Smooth muscle cell (in vitro differentiated cells): ENCODE measurements at regions not wholly inside any gene's neighbourhood (a gene's known extent, or its start where the extent isn't known, plus 50 kb on each side); places are given as distances from the start of the nearest gene placed in this dataset.

Source experiments
- DNase-seq: peaks from one replicate; lab custom pipeline; 2025; ENCODE audit not compliant: unreplicated experiment; lab: John Stamatoyannopoulos, UW
- H2AFZ ChIP-seq: fragments of 200-600 bp; sonication (generic); 2 replicates; pipeline ENCODE4 v1.6.0; 2016; ENCODE audit warnings: antibody characterized with exemption, low read depth, mild to moderate bottlenecking
- H3F3A ChIP-seq: fragments of 200-600 bp; sonication (generic); 2 replicates; pipeline ENCODE4 v1.6.0; 2017; ENCODE audit warnings: antibody characterized with exemption, low read depth
- H3K27ac ChIP-seq: fragments of 200-600 bp; sonication (generic); 2 replicates; pipeline ENCODE4 v1.5.1; 2016; ENCODE audit warnings: low read depth, mild to moderate bottlenecking
- H3K27me3 ChIP-seq: fragments of 200-600 bp; sonication (generic); 2 replicates; pipeline ENCODE4 v1.6.1; 2016; ENCODE audit warnings: low read depth, mild to moderate bottlenecking
- H3K36me3 ChIP-seq: fragments of 200-600 bp; sonication (generic); 2 replicates; pipeline ENCODE4 v1.5.1; 2016; ENCODE audit warnings: low read depth
- H3K4me1 ChIP-seq: fragments of 200-600 bp; sonication (generic); 2 replicates; pipeline ENCODE4 v1.5.1; 2016; ENCODE audit warnings: low read depth
- H3K4me2 ChIP-seq: fragments of 200-600 bp; sonication (generic); 2 replicates; pipeline ENCODE4 v1.6.0; 2016; ENCODE audit warnings: mild to moderate bottlenecking
- H3K4me3 ChIP-seq: fragments of 200-600 bp; sonication (generic); 2 replicates; pipeline ENCODE4 v1.5.1; 2016; ENCODE audit warnings: mild to moderate bottlenecking
- H3K79me2 ChIP-seq: fragments of 200-600 bp; sonication (generic); 2 replicates; pipeline ENCODE4 v1.6.0; 2016; ENCODE audit warnings: low read depth, mild to moderate bottlenecking
- H3K9ac ChIP-seq: fragments of 200-600 bp; sonication (generic); 2 replicates; pipeline ENCODE4 v1.6.0; 2016; ENCODE audit warnings: low read depth
- H3K9me3 ChIP-seq: fragments of 200-600 bp; sonication (generic); replicated peaks from 2 replicates; pipeline ENCODE4 v1.5.1; 2016; ENCODE audit warnings: low read depth
- H4K20me1 ChIP-seq: fragments of 200-600 bp; sonication (generic); 2 replicates; pipeline ENCODE4 v1.6.0; 2016; ENCODE audit warnings: low read depth
- WGBS: methylation state at CpG from one replicate; pipeline ENCODE4 v1.1.7; 2016; ENCODE audit warnings: low lambda C conversion rate; 5-methylcytosine and 5-hydroxymethylcytosine counted together
- TF ChIP-seq, protein P1 (sequence below): fragments of 200-600 bp; sonication (generic); IDR thresholded peaks from 2 replicates; pipeline ENCODE4 v1.5.1; 2017; ENCODE audit warnings: borderline replicate concordance, mild to moderate bottlenecking, antibody characterized with exemption; ENCODE audit not compliant: insufficient read depth, poor library complexity, severe bottlenecking

DNA sequence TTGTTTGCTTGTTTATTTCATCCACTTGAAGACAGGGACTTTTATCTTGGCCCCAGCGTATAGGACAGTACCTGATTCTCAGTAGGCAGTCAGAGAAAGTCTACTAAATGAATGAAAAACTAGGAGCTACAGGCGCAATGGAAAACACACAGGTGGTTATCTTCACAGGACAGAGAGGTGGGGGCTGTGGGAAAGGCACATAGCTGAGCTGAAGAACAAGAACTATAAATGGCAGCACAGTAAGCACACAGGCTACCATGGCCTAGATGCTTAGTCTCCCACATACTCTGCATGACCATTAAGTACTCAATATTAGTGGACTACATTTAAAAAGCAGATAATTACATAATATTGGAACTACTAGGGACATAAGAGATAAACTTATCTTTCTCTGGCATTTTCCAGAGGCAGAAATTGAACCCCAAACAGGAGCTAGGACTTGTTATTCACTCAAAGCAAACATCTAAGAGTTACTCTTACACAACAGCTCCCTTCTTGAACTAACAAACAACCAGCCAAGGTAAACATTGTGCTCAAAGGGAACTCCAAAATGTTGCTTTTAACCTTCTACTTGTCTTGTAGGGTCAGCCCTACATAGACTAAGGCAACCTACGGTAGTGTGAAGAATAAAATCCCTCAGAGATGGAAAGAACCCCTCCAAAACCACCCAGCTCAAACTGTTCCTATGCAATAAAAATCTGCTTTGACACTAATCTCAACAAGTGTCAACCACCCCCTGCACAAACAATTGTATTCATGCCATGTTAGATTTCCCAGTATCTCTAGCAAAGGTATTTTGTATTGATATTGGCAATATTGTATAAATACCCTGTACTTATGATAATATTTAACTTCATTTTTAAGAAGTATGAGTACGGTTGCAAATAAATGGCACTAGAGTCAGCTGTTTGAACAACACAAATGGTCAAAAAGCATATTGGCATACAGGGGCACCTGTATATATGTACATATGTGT is 593.6 kb downstream of the KLHL13 start:
- Histone ChIP-seq H3F3A (no peaks in the 10 kb centered on the region), H3K4me2 (no peak overlapping the region), H3K4me3 (no peak overlapping the region), H3K9ac (no peak overlapping the region), H3K79me2 (no peaks in the 10 kb centered on the region), H3K4me1 (no peaks in the 10 kb centered on the region), H3K9me3 (no peaks in the 10 kb centered on the region), H4K20me1 (no peaks in the 10 kb centered on the region), H3K27ac (no peak overlapping the region), H3K36me3 (no peaks in the 10 kb centered on the region), H2AFZ (no peak overlapping the region), H3K27me3 (no peaks in the 10 kb centered on the region)
- 86% methylated on average over 4 of the region's 4 CpGs for WGBS
- DNase-seq: no peak
- TF ChIP-seq, protein P1, sequence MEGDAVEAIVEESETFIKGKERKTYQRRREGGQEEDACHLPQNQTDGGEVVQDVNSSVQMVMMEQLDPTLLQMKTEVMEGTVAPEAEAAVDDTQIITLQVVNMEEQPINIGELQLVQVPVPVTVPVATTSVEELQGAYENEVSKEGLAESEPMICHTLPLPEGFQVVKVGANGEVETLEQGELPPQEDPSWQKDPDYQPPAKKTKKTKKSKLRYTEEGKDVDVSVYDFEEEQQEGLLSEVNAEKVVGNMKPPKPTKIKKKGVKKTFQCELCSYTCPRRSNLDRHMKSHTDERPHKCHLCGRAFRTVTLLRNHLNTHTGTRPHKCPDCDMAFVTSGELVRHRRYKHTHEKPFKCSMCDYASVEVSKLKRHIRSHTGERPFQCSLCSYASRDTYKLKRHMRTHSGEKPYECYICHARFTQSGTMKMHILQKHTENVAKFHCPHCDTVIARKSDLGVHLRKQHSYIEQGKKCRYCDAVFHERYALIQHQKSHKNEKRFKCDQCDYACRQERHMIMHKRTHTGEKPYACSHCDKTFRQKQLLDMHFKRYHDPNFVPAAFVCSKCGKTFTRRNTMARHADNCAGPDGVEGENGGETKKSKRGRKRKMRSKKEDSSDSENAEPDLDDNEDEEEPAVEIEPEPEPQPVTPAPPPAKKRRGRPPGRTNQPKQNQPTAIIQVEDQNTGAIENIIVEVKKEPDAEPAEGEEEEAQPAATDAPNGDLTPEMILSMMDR: no peak

- Histone ChIP-seq H3F3A (no peaks in the 10 kb centered on the region), H3K4me3 (no peak overlapping the region), H3K4me1 (no peaks in the 10 kb centered on the region), H3K27ac (no peak overlapping the region), H2AFZ (no peak overlapping the region), H3K36me3 (no peaks in the 10 kb centered on the region), H3K4me2 (no peak overlapping the region), H3K9ac (no peak overlapping the region), H3K9me3 (no peaks in the 10 kb centered on the region), H3K27me3 (no peaks in the 10 kb centered on the region), H4K20me1 (no peaks in the 10 kb centered on the region), H3K79me2 (no peaks in the 10 kb centered on the region)
- TF ChIP-seq, protein P1: no peak
- 62% methylated on average over 1 of the region's 1 CpG for WGBS
- no peak for DNase-seq
Observed at GRCh38 chrX:117517994-117518393, 598.6 kb downstream of the KLHL13 start.

DNA sequence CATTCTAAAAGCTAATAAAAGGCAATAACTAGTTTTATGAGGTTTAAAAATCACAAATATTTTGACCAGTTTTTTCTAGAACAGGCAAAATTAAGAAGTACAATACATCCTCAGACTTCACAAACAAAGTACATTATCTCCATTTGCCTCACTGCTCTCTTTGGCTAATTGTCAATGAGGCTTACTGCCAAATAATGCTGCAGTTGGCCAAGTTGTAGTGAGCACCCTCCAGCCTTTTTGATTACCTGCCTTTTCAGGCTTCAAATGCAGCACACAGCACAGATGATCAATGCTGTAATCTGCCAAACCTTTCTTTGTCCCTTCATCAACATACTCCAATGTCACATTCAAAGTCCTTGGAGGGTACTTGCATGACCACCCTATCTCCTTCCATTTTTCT is 605.2 kb downstream of the KLHL13 start:
- H3F3A ChIP-seq: no peaks in the 10 kb centered on the region
- no peaks in the 10 kb centered on the region for H3K79me2 ChIP-seq
- no peaks in the 10 kb centered on the region for H4K20me1 ChIP-seq
- TF ChIP-seq, protein P1: no peak
- H3K4me3 ChIP-seq: no peak overlapping the region
- no peak overlapping the region for H3K27ac ChIP-seq
- H2AFZ ChIP-seq: no peak overlapping the region
- DNase-seq: no peak
- no peaks in the 10 kb centered on the region for H3K4me1 ChIP-seq
- no peaks in the 10 kb centered on the region for H3K36me3 ChIP-seq
- no peaks in the 10 kb centered on the region for H3K9me3 ChIP-seq
- no peak overlapping the region for H3K9ac ChIP-seq
- H3K27me3 ChIP-seq: no peaks in the 10 kb centered on the region
- no peak overlapping the region for H3K4me2 ChIP-seq

GRCh38 chrX:117510453-117510852 is 606.2 kb downstream of the KLHL13 start:
- DNase-seq: no peak
- Histone ChIP-seq H3K27me3 (no peaks in the 10 kb centered on the region), H3K4me2 (no peak overlapping the region), H3K4me1 (no peaks in the 10 kb centered on the region), H3K27ac (no peak overlapping the region), H3K79me2 (no peaks in the 10 kb centered on the region), H3K9me3 (no peaks in the 10 kb centered on the region), H3K9ac (no peak overlapping the region), H4K20me1 (no peaks in the 10 kb centered on the region), H2AFZ (no peak overlapping the region), H3F3A (no peaks in the 10 kb centered on the region), H3K36me3 (no peaks in the 10 kb centered on the region), H3K4me3 (no peak overlapping the region)
- WGBS: 44% methylated on average over 3 of the region's 3 CpGs
- TF ChIP-seq, protein P1: peak; percentile 20
